HK-2 (cell line): ENCODE measurements at regions not wholly inside any gene's neighbourhood (a gene's known extent, or its start where the extent isn't known, plus 50 kb on each side); places are given as distances from the start of the nearest gene placed in this dataset.
A peak's percentile ranks its signal among the peaks of the same experiment; 100 is the strongest.

Experiments
- DNase-seq: peaks from one replicate; pipeline ENCODE4 v3.0.0-alpha.2; 2018; ENCODE audit not compliant: unreplicated experiment

DNA sequence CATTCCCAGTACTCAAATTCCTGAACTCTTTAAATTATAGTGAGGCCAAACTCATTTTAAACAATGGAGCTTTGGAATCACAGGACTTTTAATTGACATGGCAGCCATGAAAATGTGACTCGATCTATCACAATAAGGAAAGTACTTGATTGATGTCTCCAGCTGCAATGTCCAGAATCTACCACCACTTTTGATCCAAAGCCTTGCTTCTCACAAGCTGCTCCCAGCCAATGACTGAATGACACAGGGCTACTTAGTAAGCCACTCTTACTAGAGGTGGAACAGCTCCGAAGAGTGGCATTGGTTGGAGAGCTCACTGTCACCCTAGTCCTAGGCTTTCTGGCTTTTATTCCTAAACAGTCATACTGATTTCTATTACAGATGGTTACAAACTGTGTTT lies 270.1 kb downstream of the IRS1 start:
- no peak for DNase-seq

GRCh38 chr2:226526716-226527115 lies 272.9 kb downstream of the IRS1 start:
- no peak for DNase-seq

GRCh38 chr2:226524381-226524843 lies 275.2 kb downstream of the IRS1 start:
- DNase-seq = no peak

DNA sequence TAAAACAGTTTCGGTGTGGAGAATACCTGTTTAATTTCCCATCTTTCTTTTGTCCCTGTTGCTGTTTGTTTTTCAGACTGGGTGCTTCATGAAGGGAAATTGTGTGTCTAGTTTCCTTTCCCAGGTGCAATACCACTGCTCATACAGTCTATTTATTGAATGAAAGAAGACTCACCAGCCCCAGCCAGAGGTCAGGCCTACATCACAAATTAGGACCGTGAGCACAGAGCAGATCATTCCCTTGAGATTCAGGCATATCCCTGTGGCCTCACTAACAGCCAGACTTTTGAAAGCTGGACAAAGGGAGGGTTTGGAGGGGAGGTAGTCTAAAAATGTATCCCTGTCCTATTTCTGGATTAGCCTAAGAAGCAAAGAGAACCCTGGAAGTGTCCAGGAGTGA lies 278.9 kb downstream of the IRS1 start:
- DNase-seq = no peak

DNA sequence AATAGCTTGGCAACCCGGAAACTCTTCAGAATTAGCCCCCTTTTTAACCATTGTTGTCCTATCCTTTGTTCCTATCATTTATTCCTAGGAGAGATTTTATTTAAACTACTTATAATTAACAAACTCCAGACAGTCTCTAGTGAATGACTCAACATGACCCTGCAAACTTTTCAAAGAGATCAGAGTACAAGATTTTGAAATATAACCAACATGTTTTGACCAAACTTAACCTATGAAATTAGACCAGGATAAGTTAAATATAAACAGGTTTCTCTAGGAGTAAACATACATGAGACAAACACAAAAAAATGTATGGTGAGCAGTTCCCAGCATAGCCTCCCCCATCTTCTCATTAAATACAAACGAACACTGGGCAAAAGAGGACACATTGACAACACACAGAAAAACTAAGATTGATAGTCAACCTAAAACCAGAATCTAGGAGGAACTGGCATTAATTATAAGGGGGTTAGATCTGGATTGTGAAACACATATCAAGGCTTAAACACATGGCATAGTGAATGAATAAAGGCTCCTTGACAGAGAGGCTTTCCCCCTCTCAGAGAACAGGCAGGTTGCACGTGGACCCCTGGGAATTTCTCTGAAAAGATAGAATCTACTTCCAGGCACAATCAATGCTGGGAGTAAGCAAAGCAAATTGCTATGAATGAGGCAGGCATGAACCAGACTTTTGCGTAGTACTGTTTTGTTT lies 284.1 kb downstream of the IRS1 start:
- DNase-seq = no peak

GRCh38 chr2:226514895-226515294 lies 284.7 kb downstream of the IRS1 start:
- no peak for DNase-seq

DNA sequence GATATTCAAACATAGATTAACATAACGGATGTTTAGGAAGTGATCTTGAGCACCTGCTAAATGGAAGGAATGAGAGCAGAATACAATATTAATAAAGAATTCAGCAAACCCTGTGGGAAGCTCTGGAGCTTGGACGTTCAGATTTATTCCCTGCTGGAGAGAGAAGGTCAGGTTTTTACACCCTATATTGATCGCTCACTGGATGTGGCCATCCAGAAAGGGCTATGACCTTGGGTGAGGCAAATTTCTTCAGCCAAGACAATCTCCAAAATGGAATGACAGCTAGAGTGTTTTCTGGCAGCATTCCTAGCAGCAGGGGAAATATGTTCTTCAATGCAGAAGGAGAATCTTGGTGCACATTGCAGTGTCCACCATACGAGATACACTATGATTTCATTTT lies 288.3 kb downstream of the IRS1 start:
- DNase-seq = no peak

- DNase-seq = no peak
Measured at GRCh38 chr2:226508683-226509082, 290.9 kb downstream of the IRS1 start.

GRCh38 chr2:226508005-226508404 lies 291.6 kb downstream of the IRS1 start:
- no peak for DNase-seq

DNA sequence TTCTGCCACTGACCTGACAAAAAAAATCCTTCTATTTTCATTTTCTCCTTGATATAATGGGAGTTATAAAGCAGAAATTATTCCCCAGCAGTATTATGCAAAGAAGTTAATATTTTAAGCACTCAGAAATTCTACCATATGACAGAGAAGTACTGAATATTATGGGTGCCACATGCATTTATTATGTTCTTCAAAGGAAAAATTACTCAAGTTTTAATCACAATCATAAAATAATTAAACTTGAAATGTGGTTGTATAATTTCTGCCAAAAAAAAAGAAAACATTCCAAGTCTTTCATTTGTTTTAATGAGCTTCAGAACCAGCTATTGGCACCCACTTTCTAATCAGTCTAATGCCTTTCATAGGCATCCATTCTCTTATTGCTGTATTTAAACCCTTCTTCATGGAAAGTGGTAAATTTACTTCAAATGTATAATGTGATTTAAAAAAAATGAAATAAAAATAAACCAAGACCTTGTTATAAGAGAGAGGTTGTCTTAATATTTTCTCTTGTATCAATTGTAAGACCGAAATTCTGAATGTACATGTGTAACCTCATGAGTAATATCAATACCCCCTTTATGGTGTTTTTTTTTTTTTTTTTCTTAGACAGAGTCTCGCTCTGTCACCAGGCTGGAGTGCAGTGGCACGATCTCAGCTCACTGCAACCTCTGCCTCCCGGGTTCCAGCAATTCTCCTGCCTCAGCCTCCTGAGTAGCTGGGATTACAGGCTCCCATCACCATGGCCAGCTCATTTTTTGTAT lies 302.3 kb downstream of the IRS1 start:
- no peak for DNase-seq

DNA sequence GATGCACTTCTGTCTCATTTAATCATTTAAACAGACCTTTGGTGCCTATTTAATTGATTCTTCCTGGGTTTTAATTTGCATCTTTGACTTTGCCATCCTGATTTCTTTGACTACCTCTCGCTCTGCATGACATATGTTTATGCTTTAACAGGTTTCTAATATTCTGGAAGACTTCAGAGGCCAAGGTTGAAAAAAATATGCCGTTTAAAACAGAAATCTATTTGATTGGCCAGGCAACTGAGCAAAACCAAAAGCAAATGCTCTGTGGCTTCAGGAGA lies 303.4 kb downstream of the IRS1 start:
- DNase-seq = no peak

GRCh38 chr2:226495466-226496272 lies 304.0 kb downstream of the IRS1 start:
- no peak for DNase-seq

- DNase-seq = no peak
Measured at GRCh38 chr2:226491112-226491511, 308.5 kb downstream of the IRS1 start.

DNA sequence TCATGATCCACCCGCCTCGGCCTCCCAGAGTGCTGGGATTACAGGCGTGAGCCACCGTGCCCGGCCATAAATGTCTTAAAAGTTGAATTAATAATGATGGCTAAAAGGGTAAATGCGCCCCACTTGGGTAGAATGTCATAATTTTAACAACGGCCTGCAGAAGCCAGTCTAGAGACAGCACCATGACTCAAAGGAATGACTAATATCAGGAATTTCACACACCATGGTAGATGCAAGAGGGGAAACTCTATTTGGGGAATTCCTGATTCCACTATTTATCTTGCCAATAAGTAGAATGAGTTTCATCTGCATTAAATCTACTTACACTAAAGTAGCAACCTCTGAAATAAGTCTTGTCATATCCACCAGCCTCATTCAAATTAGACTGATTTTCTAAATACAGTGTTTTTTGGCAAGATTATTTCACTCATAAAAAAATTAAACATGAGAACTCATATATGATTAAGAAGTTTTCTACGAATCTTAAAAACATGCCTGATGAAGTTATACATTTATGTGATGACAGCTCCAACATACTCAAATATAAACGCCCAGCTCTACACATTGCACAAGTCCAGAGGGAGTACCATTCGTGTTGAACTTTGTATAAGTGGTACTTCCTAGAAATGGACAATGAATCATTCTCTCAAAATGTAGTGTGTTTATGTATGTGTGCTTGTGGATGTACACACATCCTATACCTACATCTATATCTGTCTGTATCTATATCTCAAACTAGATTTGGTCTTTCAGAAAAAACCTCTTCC lies 309.7 kb downstream of the IRS1 start:
- DNase-seq = no peak

DNA sequence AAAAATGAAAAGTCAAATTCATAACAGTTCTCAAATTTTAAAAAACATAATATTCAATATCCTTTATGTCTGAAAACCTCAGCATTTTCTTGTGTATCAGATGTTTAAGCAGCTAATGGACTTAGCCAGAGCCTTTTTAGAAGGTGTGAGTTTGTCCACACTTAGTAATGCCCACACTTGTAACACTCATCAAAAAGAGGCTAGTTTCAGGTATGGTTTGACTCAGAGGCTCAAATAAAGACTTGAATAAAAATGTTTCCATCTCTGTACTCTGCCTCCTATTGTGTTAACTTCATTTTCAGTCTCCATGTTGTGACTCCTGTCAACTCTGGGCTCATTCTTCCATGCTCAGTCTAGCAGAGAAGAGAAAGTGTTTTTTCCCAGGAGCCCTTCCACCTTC lies 311.6 kb downstream of the IRS1 start:
- DNase-seq = no peak

DNA sequence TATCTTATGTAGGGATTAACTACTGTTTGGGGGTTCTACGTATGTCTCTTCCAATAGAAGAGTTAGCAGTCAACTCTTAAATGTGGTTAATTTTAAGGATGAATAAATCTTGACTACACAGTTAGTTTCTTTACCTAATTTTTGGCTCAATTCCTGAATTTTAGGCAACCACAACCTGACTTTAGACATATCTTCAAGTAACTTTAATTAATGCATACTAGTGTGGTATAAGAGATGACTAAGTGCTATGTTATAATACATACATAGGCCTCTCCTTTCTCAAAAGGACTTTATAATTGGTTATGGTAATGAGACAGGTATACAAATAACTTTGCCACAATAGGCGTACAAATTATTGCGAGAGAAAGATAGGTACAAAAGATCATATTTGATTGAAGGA lies 312.0 kb downstream of the IRS1 start:
- no peak for DNase-seq

DNA sequence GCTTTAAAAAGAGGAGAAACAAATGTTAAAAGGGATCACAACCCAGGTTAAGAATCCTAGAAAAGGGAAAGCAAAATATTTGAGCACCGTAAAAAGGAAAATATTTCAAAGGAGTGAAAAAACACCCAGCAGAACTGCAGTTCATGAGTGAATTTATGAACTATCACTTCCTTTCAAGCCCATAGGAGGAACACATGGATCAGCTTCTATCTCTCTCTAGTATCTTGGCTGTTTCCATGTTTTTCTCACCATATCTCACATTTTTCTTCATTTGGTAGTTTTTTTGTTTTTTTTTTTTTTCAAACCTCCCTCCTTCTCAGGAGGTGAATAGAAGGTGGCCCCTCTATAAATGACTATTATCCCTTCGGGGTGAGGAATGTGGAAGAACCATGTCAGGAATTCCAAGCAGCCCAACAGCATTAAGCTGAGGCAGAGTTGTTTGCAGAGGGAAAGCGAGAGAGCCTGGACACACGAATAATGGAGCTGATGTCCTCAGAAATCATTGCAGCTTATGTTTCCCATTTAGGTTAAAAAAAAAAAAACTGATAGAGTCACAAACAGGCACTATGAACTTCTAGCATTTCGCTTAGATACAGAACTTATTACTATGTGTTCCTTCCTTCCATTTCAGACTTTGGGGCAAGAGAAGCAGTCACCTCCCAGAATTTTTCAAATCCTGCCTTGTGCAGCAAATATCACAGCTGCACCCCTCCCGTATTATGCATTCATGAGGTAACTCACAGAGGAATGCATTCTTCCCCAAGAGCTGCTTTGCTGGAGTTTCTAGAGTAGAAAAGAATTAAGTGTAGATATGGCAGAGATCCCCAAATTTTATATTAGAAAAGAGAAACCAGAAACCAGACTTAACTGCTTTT lies 315.6 kb downstream of the IRS1 start:
- DNase-seq = no peak

- no peak for DNase-seq
Measured at GRCh38 chr2:226483143-226483542, 316.5 kb downstream of the IRS1 start.

GRCh38 chr2:226478109-226478809 lies 321.4 kb downstream of the IRS1 start:
- DNase-seq = peak; percentile 83
